Calu3 (cell line): ENCODE measurements at regions not wholly inside any gene's neighbourhood (a gene's known extent, or its start where the extent isn't known, plus 50 kb on each side); places are given as distances from the start of the nearest gene placed in this dataset.

Source experiments
- BruUV-seq: library from RNA; stranded (reverse); fragments of 400-500 nt; replicated peaks from 2 replicates; lab custom pipeline; 2021; lab: Mats Ljungman, UMichigan
- CTCF ChIA-PET: fragments of 300-600 bp; sonication (Branson Sonifier 250); formaldehyde crosslinking; loops from one replicate; lab custom pipeline; 2022; ENCODE audit warnings: antibody characterized with exemption; lab: Charles Lee
- DNase-seq: peaks from one replicate; pipeline ENCODE4 v3.0.0; 2022
- H3K27ac Mint-ChIP-seq: one replicate; pipeline ENCODE4 v1.8.0; 2022; ENCODE audit warnings: mixed read lengths; ENCODE audit not compliant: unreplicated experiment
- H3K27me3 Mint-ChIP-seq: one replicate; pipeline ENCODE4 v1.8.0; 2022; ENCODE audit warnings: mixed read lengths; ENCODE audit not compliant: unreplicated experiment
- H3K36me3 Mint-ChIP-seq: one replicate; pipeline ENCODE4 v1.8.0; 2022; ENCODE audit warnings: mild to moderate bottlenecking, moderate library complexity, mixed read lengths; ENCODE audit not compliant: insufficient read depth, unreplicated experiment
- H3K4me1 Mint-ChIP-seq: one replicate; pipeline ENCODE4 v1.8.0; 2022; ENCODE audit warnings: mild to moderate bottlenecking, low read depth, mixed read lengths; ENCODE audit not compliant: unreplicated experiment
- H3K4me3 Mint-ChIP-seq: one replicate; pipeline ENCODE4 v1.8.0; 2022; ENCODE audit warnings: mild to moderate bottlenecking, low read depth, moderate library complexity, mixed read lengths; ENCODE audit not compliant: unreplicated experiment
- H3K9me3 Mint-ChIP-seq: one replicate; pipeline ENCODE4 v1.8.0; 2022; ENCODE audit warnings: low read depth, mixed read lengths; ENCODE audit not compliant: unreplicated experiment
- intact Hi-C: fragments of 100-400 bp; cut with micrococcal nuclease; formaldehyde crosslinking; loops from one replicate; pipeline ENCODE4 v1.10.0; 2022; ENCODE audit not compliant: unreplicated experiment
- TF ChIP-seq, protein P1 (sequence below): fragments of 200-600 bp; IDR thresholded peaks from one replicate; pipeline ENCODE4 v1.8.0; 2022; ENCODE audit warnings: antibody characterized with exemption; ENCODE audit not compliant: unreplicated experiment

DNA sequence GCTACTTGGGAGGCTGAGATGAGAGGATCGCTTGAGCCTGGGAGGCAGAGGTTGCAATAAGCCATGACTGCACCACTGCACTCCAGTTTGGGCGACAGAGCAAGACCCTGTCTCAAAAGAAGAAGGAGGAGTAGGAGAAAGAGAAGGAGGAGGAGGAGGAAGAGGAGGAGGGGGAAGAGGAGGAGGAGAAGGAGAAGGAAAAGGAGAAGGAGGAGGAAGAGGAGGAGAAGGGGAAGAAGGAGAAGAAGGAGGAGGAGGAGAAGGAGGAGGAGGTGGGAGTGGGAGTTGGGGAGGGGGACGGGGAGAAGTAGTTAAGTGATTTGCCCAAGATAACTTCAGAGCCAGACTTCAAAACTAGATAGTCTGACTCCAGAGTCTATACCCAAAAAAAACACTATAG lies 55.5 kb upstream of the FOXD3 start:
- Mint-ChIP-seq H3K4me3 (no peak overlapping the region), H3K4me1 (no peaks in the 10 kb centered on the region), H3K36me3 (no peaks in the 10 kb centered on the region), H3K27me3 (no peaks in the 10 kb centered on the region), H3K9me3 (no peaks in the 10 kb centered on the region), H3K27ac (no peak overlapping the region)
- intact Hi-C loops, result no loop called here
- no TSS peak for BruUV-seq
- TF ChIP-seq, protein P1, sequence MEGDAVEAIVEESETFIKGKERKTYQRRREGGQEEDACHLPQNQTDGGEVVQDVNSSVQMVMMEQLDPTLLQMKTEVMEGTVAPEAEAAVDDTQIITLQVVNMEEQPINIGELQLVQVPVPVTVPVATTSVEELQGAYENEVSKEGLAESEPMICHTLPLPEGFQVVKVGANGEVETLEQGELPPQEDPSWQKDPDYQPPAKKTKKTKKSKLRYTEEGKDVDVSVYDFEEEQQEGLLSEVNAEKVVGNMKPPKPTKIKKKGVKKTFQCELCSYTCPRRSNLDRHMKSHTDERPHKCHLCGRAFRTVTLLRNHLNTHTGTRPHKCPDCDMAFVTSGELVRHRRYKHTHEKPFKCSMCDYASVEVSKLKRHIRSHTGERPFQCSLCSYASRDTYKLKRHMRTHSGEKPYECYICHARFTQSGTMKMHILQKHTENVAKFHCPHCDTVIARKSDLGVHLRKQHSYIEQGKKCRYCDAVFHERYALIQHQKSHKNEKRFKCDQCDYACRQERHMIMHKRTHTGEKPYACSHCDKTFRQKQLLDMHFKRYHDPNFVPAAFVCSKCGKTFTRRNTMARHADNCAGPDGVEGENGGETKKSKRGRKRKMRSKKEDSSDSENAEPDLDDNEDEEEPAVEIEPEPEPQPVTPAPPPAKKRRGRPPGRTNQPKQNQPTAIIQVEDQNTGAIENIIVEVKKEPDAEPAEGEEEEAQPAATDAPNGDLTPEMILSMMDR, result no peak
- no peak for DNase-seq
- CTCF ChIA-PET, result interaction anchor here (0.7 kb wide), 1 partner anchor 82 kb away, joined by 6 read pairs; no protein-coding TSS in a partner anchor

DNA sequence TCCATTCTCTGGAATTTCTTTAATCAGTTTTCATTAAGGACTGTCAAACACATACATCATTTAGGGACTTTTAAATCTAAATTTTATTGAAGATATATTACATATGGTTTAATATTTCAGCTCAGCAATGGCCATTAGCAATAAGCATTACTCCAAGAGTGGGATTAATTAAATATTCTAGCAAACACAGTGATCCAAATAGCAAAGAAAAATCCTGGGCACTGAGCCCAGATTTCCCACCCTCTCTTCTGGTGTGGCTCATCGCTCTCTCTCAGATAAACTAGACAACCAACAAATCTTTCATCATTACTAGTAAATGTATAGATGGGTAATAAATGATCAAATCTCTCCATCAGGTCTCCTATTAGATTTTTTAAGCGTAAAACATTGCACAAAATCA lies 53.5 kb upstream of the FOXD3 start:
- BruUV-seq, result no TSS peak
- Mint-ChIP-seq H3K4me1 (no peaks in the 10 kb centered on the region), H3K9me3 (no peaks in the 10 kb centered on the region), H3K36me3 (no peaks in the 10 kb centered on the region), H3K27ac (no peak overlapping the region), H3K4me3 (no peak overlapping the region), H3K27me3 (no peaks in the 10 kb centered on the region)
- intact Hi-C loops, result no loop called here
- CTCF ChIA-PET, result interaction anchor here (1.5 kb wide), 1 partner anchor 9 kb away, joined by 3 read pairs; no protein-coding TSS in a partner anchor
- TF ChIP-seq, protein P1, result no peak
- no peak for DNase-seq

DNA sequence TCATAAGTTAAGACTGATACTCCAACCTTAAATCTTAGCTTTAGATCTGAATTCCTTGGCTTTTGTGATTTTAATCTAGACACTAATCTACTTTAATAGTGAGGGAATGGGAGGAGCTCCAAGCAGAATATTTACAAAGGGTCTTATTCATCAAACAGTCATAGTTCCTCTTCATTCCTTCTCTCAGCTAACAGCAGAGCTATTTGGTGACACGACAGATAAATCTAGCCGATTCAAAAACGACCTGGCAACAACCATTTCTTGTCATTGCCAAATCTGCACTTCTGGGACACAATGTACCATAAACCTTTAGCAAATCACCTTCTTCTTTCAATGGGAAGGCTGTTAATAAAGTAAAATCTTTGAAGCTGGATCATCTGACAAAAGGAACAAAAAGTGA lies 52.8 kb upstream of the FOXD3 start:
- Mint-ChIP-seq H3K4me1 (no peaks in the 10 kb centered on the region), H3K4me3 (no peak overlapping the region), H3K9me3 (no peaks in the 10 kb centered on the region), H3K27me3 (no peaks in the 10 kb centered on the region), H3K36me3 (no peaks in the 10 kb centered on the region), H3K27ac (no peak overlapping the region)
- no TSS peak for BruUV-seq
- intact Hi-C loops, result no loop called here
- CTCF ChIA-PET, result interaction anchor here (1.5 kb wide), 1 partner anchor 8 kb away, joined by 3 read pairs; no protein-coding TSS in a partner anchor
- TF ChIP-seq, protein P1, result no peak
- no peak for DNase-seq
